Testis (tissue), 2 donors: ENCODE measurements at regions not wholly inside any gene's neighbourhood (a gene's known extent, or its start where the extent isn't known, plus 50 kb on each side); places are given as distances from the start of the nearest gene placed in this dataset.

Experiments used
- DNase-seq: peaks from one replicate; pipeline ENCODE4 v3.0.0-alpha.2; 2019
- H3K27ac ChIP-seq, 2 donors: fragments of 200-600 bp; sonication (generic); one replicate each; pipeline ENCODE4 v1.5.1; 2019
- H3K27me3 ChIP-seq: fragments of 200-600 bp; sonication (generic); one replicate; pipeline ENCODE4 v1.5.1; 2019
- H3K36me3 ChIP-seq: fragments of 200-600 bp; sonication (generic); one replicate; pipeline ENCODE4 v1.5.1; 2017; ENCODE audit warnings: low read depth; ENCODE audit errors: missing control alignments
- H3K4me1 ChIP-seq: fragments of 200-600 bp; sonication (generic); one replicate; pipeline ENCODE4 v1.5.1; 2019
- H3K4me3 ChIP-seq, 2 donors: fragments of 200-600 bp; sonication (generic); one replicate each; pipeline ENCODE4 v1.5.1; 2017 to 2019
- H3K9me3 ChIP-seq: fragments of 200-600 bp; sonication (generic); one replicate; pipeline ENCODE4 v1.5.1; 2017
- CTCF ChIP-seq, 3 experiments: fragments of 450-650 bp in 2 of 3; fragments of 200-600 bp in 1 of 3; sonication (generic) in 1 of 3; IDR thresholded peaks; one replicate each; pipeline ENCODE4 v1.5.1; 2016 to 2019; ENCODE audit warnings: antibody characterized with exemption in 3 of 3, mild to moderate bottlenecking in 2 of 3, moderate library complexity in 1 of 3
- POLR2A ChIP-seq: fragments of 450-650 bp; IDR thresholded peaks from one replicate; pipeline ENCODE4 v1.6.1; 2017; ENCODE audit warnings: antibody characterized with exemption, mild to moderate bottlenecking, moderate library complexity
- WGBS, 2 donors: methylation state at CpG; one replicate each; pipeline ENCODE4 v1.1.5; 2018; 5-methylcytosine and 5-hydroxymethylcytosine counted together
- intact Hi-C: fragments of 100-400 bp; cut with DNase I; formaldehyde crosslinking; loops from one replicate; pipeline ENCODE4 v1.15.1; 2023; ENCODE audit warnings: low total_unique reads

- WGBS, 2 donors, result 83 to 85% methylated on average over 6 of the region's 6 CpGs
- Histone ChIP-seq H3K4me3 (no peak overlapping the region), H3K27ac (no peak overlapping the region), H3K4me1 (no peaks in the 10 kb centered on the region), H3K36me3 (no peaks in the 10 kb centered on the region), H3K27me3 (no peaks in the 10 kb centered on the region), H3K9me3 (no peaks in the 10 kb centered on the region)
- no peak for DNase-seq
- intact Hi-C loops, result no loop called here
- TF ChIP-seq POLR2A, result no peak
- TF ChIP-seq CTCF (IDR thresholded peaks at IDR 0.05), result no peak
Observed at GRCh38 chr9:109557481-109557880, 59.4 kb upstream of the PTPN3 start.

- Histone ChIP-seq H3K27me3 (no peaks in the 10 kb centered on the region), H3K27ac (no peak overlapping the region), H3K4me3 (no peak overlapping the region), H3K4me1 (no peaks in the 10 kb centered on the region), H3K36me3 (no peaks in the 10 kb centered on the region), H3K9me3 (no peaks in the 10 kb centered on the region)
- no peak for TF ChIP-seq POLR2A
- TF ChIP-seq CTCF (IDR thresholded peaks at IDR 0.05), result no peak
- intact Hi-C loops, result no loop called here
- DNase-seq, result no peak
- 80 to 82% methylated on average over 5 of the region's 5 CpGs for WGBS, 2 donors
Observed at GRCh38 chr9:109558718-109559151, 60.6 kb upstream of the PTPN3 start.

GRCh38 chr9:109560470-109561132 lies 62.5 kb upstream of the PTPN3 start:
- intact Hi-C loops, result no loop called here
- Histone ChIP-seq H3K27ac (no peak overlapping the region), H3K4me3 (no peak overlapping the region), H3K4me1 (no peaks in the 10 kb centered on the region), H3K27me3 (no peaks in the 10 kb centered on the region), H3K9me3 (no peaks in the 10 kb centered on the region), H3K36me3 (no peaks in the 10 kb centered on the region)
- TF ChIP-seq CTCF (IDR thresholded peaks at IDR 0.05) (no peak), POLR2A (no peak)
- DNase-seq, result no peak
- 71 to 87% methylated on average over 9 of the region's 9 CpGs for WGBS, 2 donors

- TF ChIP-seq POLR2A (no peak), CTCF (IDR thresholded peaks at IDR 0.05) (no peak)
- H3K9me3 ChIP-seq, result no peaks in the 10 kb centered on the region
- intact Hi-C loops, result no loop called here
- WGBS, 2 donors, result 79 to 82% methylated on average over 4 of the region's 4 CpGs
- no peak for DNase-seq
- H3K27me3 ChIP-seq, result no peaks in the 10 kb centered on the region
- no peaks in the 10 kb centered on the region for H3K36me3 ChIP-seq
- H3K4me1 ChIP-seq, result no peaks in the 10 kb centered on the region
- H3K27ac ChIP-seq, result no peak overlapping the region
- H3K4me3 ChIP-seq, result no peak overlapping the region
Observed at GRCh38 chr9:109561137-109561536, 63.0 kb upstream of the PTPN3 start.

DNA sequence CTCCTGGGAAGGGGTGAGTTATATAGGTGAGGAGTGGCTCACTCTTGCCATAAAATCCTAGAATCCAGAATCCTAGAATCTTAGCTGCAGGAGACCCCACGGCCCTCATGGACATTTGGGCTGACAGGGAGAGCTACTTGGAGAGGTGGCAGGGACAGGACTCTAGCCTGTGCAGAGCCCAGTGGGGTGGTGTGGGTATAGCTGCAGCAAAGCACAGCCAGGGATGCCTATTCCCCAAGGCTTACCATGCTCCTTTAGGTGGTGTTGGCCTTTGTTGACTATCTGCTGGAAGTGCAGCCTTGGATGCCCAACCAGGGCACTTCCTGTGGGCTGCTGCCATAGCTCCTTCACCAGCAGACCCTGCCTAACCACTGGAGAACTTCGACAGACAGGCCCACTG lies 70.0 kb upstream of the PTPN3 start:
- Histone ChIP-seq H3K9me3 (no peaks in the 10 kb centered on the region), H3K4me3 (no peak overlapping the region), H3K4me1 (no peaks in the 10 kb centered on the region), H3K27me3 (no peaks in the 10 kb centered on the region), H3K36me3 (no peaks in the 10 kb centered on the region), H3K27ac (no peak overlapping the region)
- no peak for TF ChIP-seq POLR2A
- TF ChIP-seq CTCF (IDR thresholded peaks at IDR 0.05), result no peak
- DNase-seq, result no peak
- intact Hi-C loops, result no loop called here
- WGBS, 2 donors, result 83 to 85% methylated on average over 2 of the region's 2 CpGs
